HEK293 (cell line): ENCODE measurements at regions not wholly inside any gene's neighbourhood (a gene's known extent, or its start where the extent isn't known, plus 50 kb on each side); places are given as distances from the start of the nearest gene placed in this dataset.

Experiments used
- REST ChIP-seq: fragments of 450-650 bp; formaldehyde crosslinking; IDR thresholded peaks from 2 replicates; pipeline ENCODE4 v1.5.1; 2016; ENCODE audit warnings: missing biosample characterization, missing genetic modification characterization
- ZNF837 ChIP-seq: fragments of 450-650 bp; formaldehyde crosslinking; IDR thresholded peaks from 2 replicates; pipeline ENCODE4 v1.5.1; 2016; ENCODE audit warnings: missing biosample characterization, missing genetic modification characterization
- TF ChIP-seq, protein P1 (sequence below): fragments of 450-650 bp; formaldehyde crosslinking; IDR thresholded peaks from 2 replicates; pipeline ENCODE4 v1.5.1; 2016; ENCODE audit warnings: missing biosample characterization, missing genetic modification characterization
- TF ChIP-seq, protein P2 (sequence below): fragments of 450-650 bp; formaldehyde crosslinking; IDR thresholded peaks from 2 replicates; pipeline ENCODE4 v1.5.1; 2016; ENCODE audit warnings: missing biosample characterization, missing genetic modification characterization, low read depth

GRCh38 chr17:33962857-33963655, 292.0 kb upstream of the CCL2 start:
- TF ChIP-seq, protein P1, sequence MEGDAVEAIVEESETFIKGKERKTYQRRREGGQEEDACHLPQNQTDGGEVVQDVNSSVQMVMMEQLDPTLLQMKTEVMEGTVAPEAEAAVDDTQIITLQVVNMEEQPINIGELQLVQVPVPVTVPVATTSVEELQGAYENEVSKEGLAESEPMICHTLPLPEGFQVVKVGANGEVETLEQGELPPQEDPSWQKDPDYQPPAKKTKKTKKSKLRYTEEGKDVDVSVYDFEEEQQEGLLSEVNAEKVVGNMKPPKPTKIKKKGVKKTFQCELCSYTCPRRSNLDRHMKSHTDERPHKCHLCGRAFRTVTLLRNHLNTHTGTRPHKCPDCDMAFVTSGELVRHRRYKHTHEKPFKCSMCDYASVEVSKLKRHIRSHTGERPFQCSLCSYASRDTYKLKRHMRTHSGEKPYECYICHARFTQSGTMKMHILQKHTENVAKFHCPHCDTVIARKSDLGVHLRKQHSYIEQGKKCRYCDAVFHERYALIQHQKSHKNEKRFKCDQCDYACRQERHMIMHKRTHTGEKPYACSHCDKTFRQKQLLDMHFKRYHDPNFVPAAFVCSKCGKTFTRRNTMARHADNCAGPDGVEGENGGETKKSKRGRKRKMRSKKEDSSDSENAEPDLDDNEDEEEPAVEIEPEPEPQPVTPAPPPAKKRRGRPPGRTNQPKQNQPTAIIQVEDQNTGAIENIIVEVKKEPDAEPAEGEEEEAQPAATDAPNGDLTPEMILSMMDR (tag by site-specific recombination), result no peak
- TF ChIP-seq REST (no peak), ZNF837 (tag by site-specific recombination) (no peak)
- TF ChIP-seq, protein P2, sequence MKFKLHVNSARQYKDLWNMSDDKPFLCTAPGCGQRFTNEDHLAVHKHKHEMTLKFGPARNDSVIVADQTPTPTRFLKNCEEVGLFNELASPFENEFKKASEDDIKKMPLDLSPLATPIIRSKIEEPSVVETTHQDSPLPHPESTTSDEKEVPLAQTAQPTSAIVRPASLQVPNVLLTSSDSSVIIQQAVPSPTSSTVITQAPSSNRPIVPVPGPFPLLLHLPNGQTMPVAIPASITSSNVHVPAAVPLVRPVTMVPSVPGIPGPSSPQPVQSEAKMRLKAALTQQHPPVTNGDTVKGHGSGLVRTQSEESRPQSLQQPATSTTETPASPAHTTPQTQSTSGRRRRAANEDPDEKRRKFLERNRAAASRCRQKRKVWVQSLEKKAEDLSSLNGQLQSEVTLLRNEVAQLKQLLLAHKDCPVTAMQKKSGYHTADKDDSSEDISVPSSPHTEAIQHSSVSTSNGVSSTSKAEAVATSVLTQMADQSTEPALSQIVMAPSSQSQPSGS (tag by site-specific recombination), result no peak
